ENCODE measurements at regions not wholly inside any gene's neighbourhood (a gene's known extent, or its start where the extent isn't known, plus 50 kb on each side); places are given as distances from the start of the nearest gene placed in this dataset.

DNA sequence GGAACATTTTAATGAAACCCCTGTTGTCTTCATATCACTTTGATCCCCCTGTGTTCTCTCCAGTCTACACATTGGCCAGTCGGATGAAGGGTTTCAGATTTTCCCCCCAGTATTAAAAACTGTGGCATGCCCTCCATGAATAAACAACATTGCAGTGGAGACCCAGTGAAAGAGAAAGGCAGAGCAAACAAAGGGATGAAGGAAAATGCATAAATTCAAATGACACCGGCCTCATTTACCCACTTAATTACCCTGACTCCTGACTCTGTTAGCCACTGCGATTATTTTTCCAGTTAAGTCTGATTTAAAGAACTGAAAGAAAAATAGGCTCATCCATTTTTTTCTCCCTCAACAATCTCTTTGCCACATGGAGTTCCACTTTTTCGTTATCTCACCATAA, 569.2 kb downstream of the TFAP2B start:
- Histone ChIP-seq H3K27ac (ENCODE audit: low read depth, low read length) (no peak overlapping the region), H3K4me3 (ENCODE audit: low read depth, low read length) (no peak overlapping the region), H3K27me3 (ENCODE audit: control insufficient read depth, insufficient read depth, low read length) (no peaks in the 10 kb centered on the region), H3K36me3 (ENCODE audit: control insufficient read depth, insufficient read depth, low read length) (no peaks in the 10 kb centered on the region), H3K4me1 (ENCODE audit: control insufficient read depth, insufficient read depth, low read length) (no peaks in the 10 kb centered on the region), H3K9ac (ENCODE audit: low read length) (no peak overlapping the region), H3K9me3 (ENCODE audit: control insufficient read depth, insufficient read depth, low read depth, low read length) (0 out of 2 replicates have a peak, but pooled peaks cover 2% of the 10 kb centered on the region)

DNA sequence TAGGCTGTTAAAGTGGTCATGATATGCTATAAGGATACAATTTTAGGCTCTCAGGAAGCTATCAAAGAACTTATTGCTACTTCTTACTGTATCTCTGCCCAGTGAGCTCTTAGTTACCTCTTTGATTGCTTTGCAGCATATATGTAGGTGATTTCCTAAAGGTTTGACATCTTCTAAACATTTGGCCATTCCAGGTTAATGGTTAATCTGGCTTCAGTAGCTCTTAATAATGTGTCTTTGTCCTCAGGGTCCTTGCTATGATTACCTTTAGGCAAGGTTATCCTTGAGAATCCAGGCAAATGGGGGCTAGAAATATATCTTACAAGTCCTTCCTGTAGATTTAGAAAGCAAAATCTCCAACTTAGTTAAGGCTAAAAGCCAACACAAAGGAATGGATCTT, 575.4 kb downstream of the TFAP2B start:
- no peak overlapping the region for H3K27ac ChIP-seq (ENCODE audit: low read depth, low read length)
- no peaks in the 10 kb centered on the region for H3K4me1 ChIP-seq (ENCODE audit: control insufficient read depth, insufficient read depth, low read length)
- H3K9me3 ChIP-seq (ENCODE audit: control insufficient read depth, insufficient read depth, low read depth, low read length) = no peaks in the 10 kb centered on the region
- no peaks in the 10 kb centered on the region for H3K36me3 ChIP-seq (ENCODE audit: control insufficient read depth, insufficient read depth, low read length)
- no peaks in the 10 kb centered on the region for H3K27me3 ChIP-seq (ENCODE audit: control insufficient read depth, insufficient read depth, low read length)
- H3K9ac ChIP-seq (ENCODE audit: low read length) = no peak overlapping the region
- H3K4me3 ChIP-seq (ENCODE audit: low read depth, low read length) = no peak overlapping the region

DNA sequence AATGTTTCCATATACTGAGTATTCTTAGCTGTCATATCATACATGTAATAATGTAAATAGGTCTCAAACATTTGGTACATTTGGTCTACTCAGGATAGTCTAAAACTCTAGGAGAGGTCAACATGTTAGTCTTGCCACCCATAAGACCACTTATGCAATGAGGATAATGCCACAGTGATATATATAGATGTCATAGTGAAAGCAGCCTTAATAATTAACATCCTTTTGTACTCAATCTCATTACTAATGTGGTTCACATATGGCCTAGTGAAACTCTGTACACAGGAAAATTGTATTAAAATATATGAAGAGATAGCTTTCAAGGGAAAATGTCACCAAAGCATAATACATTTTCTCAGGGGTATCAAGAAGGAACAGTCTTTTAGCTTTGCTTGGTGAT, 577.9 kb downstream of the TFAP2B start:
- Histone ChIP-seq H3K9ac (ENCODE audit: low read length) (no peak overlapping the region), H3K27ac (ENCODE audit: low read depth, low read length) (no peak overlapping the region), H3K36me3 (ENCODE audit: control insufficient read depth, insufficient read depth, low read length) (no peaks in the 10 kb centered on the region), H3K9me3 (ENCODE audit: control insufficient read depth, insufficient read depth, low read depth, low read length) (no peaks in the 10 kb centered on the region), H3K4me1 (ENCODE audit: control insufficient read depth, insufficient read depth, low read length) (no peaks in the 10 kb centered on the region), H3K27me3 (ENCODE audit: control insufficient read depth, insufficient read depth, low read length) (no peaks in the 10 kb centered on the region), H3K4me3 (ENCODE audit: low read depth, low read length) (no peak overlapping the region)

DNA sequence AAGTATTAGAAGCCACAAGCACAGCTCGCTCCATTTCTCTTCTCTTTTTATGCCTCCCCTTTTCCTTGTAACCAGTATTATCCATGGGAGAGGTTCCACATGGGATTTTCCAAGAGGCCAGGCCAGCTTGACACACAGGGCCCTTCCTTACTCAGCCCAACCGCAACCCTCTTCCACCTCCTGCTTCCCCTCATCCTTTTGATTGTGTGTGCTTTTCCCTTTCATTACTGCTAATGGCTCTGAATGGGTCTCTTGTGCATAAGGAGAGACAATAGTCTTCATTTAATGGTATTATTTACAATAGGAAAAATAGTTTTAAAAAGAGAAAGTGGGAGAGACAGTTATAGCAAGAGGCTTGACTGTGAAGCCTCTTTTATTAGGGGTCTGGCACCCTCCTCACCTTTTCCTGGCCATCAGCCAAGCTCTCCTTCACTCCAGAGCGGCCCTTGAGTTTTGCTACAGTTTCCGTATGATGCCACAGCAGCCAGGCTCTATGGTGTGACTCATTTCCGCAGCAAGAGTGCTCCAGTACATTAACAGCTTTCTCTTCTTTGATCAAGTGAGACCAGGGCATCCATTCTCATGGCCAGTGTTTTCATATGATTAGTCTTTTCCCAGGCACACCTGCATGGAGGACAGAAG, 579.5 kb downstream of the TFAP2B start:
- Histone ChIP-seq H3K9me3 (ENCODE audit: control insufficient read depth, insufficient read depth, low read depth, low read length) (no peaks in the 10 kb centered on the region), H3K4me1 (ENCODE audit: control insufficient read depth, insufficient read depth, low read length) (no peaks in the 10 kb centered on the region), H3K9ac (ENCODE audit: low read length) (no peak overlapping the region), H3K27ac (ENCODE audit: low read depth, low read length) (no peak overlapping the region), H3K27me3 (ENCODE audit: control insufficient read depth, insufficient read depth, low read length) (no peaks in the 10 kb centered on the region), H3K4me3 (ENCODE audit: low read depth, low read length) (no peak overlapping the region), H3K36me3 (ENCODE audit: control insufficient read depth, insufficient read depth, low read length) (no peaks in the 10 kb centered on the region)

DNA sequence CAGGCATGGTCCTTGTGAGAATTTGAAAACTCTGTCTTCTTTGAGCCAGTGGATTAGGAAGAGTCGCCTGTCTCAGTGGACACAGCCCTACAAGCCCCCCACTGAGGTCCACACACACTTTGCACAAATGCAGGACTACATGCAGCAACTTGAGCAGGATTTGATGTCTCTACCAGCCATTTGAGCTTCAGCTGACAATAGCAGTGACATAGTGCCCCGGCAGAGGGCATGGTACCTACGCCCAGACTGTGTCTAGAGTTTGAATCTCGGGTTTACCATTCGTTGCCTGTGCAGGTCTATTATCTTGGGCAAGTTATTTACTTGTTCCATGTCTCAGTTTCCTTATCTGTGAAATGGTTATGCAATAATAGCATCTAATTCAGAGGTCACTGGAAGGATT, 580.1 kb downstream of the TFAP2B start:
- no peaks in the 10 kb centered on the region for H3K27me3 ChIP-seq (ENCODE audit: control insufficient read depth, insufficient read depth, low read length)
- no peaks in the 10 kb centered on the region for H3K9me3 ChIP-seq (ENCODE audit: control insufficient read depth, insufficient read depth, low read depth, low read length)
- H3K27ac ChIP-seq (ENCODE audit: low read depth, low read length) = no peak overlapping the region
- H3K4me3 ChIP-seq (ENCODE audit: low read depth, low read length) = no peak overlapping the region
- H3K9ac ChIP-seq (ENCODE audit: low read length) = no peak overlapping the region
- no peaks in the 10 kb centered on the region for H3K4me1 ChIP-seq (ENCODE audit: control insufficient read depth, insufficient read depth, low read length)
- H3K36me3 ChIP-seq (ENCODE audit: control insufficient read depth, insufficient read depth, low read length) = no peaks in the 10 kb centered on the region

DNA sequence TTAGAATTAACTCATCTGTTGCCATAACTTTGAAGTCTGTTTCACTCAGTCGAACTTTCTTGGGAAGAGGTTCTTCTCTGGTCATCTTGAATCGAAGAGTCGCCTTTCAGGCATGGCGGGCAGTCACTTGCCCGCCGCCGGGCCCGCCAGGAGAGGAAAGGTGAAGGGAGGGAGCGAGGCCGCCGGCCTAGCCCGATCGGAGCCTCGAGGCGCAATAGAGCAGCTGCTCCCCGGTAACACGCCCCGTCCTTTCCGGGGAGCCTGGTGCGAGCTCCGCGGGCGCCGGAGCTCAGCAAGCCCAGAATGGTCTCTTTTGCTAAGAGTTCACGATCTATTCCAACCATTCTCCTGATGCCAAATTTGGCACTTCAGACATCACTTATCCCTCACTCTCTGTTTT, 591.8 kb downstream of the TFAP2B start:
- Histone ChIP-seq H3K4me1 (ENCODE audit: control insufficient read depth, insufficient read depth, low read length) (no peaks in the 10 kb centered on the region), H3K4me3 (ENCODE audit: low read depth, low read length) (no peak overlapping the region), H3K27me3 (ENCODE audit: control insufficient read depth, insufficient read depth, low read length) (no peaks in the 10 kb centered on the region), H3K9me3 (ENCODE audit: control insufficient read depth, insufficient read depth, low read depth, low read length) (no peaks in the 10 kb centered on the region), H3K9ac (ENCODE audit: low read length) (no peak overlapping the region), H3K27ac (ENCODE audit: low read depth, low read length) (no peak overlapping the region), H3K36me3 (ENCODE audit: control insufficient read depth, insufficient read depth, low read length) (no peaks in the 10 kb centered on the region)

DNA sequence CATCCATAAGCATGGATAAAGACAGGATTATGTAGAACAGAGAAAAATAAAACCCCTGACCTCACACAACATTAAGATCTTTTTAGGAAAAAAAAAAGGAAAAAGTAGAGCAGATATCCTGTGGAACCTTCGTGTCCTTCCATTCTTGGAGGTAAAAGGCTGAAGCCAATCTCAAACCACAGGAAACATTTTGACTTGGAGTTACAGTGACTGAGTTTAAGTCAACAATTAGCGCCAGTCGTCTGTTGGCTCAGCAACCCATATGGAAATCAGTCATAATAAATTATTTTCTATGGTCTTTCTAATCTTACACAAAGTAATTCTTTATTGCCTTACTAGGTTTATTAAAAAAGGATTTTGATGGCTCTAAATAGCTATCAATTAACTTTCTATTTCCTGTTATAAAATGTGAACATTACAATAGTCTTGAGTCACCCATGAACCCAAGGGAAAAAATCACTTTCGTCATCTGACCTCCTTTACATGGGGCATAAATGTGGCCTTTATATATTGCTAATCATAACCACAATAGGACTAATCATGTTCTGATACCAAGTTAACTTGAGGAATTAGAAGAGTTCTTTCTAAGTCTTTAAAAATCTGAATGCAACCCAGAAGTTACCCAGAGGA, 592.9 kb downstream of the TFAP2B start:
- no peaks in the 10 kb centered on the region for H3K27me3 ChIP-seq (ENCODE audit: control insufficient read depth, insufficient read depth, low read length)
- H3K9me3 ChIP-seq (ENCODE audit: control insufficient read depth, insufficient read depth, low read depth, low read length) = no peaks in the 10 kb centered on the region
- H3K9ac ChIP-seq (ENCODE audit: low read length) = no peak overlapping the region
- no peaks in the 10 kb centered on the region for H3K4me1 ChIP-seq (ENCODE audit: control insufficient read depth, insufficient read depth, low read length)
- no peak overlapping the region for H3K4me3 ChIP-seq (ENCODE audit: low read depth, low read length)
- no peaks in the 10 kb centered on the region for H3K36me3 ChIP-seq (ENCODE audit: control insufficient read depth, insufficient read depth, low read length)
- no peak overlapping the region for H3K27ac ChIP-seq (ENCODE audit: low read depth, low read length)

DNA sequence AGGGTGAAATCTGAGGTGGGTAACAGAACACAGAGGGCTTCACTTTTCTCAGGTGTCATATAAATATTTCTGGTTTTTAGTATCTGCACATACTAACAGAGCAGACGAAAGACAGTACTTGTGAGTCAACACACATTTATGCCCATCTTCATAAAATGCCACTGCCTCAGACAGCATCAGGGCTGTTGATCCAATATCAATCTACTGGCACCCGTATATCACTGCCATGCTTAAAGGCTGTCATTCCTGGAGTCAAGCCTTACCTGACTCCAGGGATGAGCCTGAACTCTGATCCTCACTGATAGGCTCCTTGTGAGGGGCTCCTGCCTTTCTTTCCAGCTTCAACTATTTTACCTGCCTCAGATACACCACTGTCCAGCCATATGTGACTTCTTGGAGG, 595.7 kb downstream of the TFAP2B start:
- no peaks in the 10 kb centered on the region for H3K27me3 ChIP-seq (ENCODE audit: control insufficient read depth, insufficient read depth, low read length)
- no peak overlapping the region for H3K4me3 ChIP-seq (ENCODE audit: low read depth, low read length)
- no peak overlapping the region for H3K9ac ChIP-seq (ENCODE audit: low read length)
- H3K9me3 ChIP-seq (ENCODE audit: control insufficient read depth, insufficient read depth, low read depth, low read length) = no peaks in the 10 kb centered on the region
- no peaks in the 10 kb centered on the region for H3K36me3 ChIP-seq (ENCODE audit: control insufficient read depth, insufficient read depth, low read length)
- H3K4me1 ChIP-seq (ENCODE audit: control insufficient read depth, insufficient read depth, low read length) = no peaks in the 10 kb centered on the region
- no peak overlapping the region for H3K27ac ChIP-seq (ENCODE audit: low read depth, low read length)

DNA sequence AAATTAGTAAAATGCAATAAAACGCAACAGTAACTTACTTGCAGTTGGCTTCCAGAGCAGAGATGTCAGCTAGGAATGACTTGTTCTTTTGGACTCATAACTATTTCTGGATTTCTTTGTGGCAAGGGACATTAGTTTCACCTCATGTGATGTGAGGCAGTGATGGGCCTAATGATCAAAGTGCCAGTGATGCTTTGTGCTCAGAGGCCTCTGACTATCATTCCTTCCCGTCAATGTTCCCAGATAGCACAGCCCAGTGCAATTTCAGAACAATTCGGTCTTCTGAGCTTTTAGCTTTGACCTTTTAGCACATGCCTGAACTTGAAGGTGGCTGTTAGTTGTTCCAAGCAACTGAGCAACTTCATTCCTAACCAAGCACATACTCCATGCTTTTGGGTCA, 596.8 kb downstream of the TFAP2B start:
- no peaks in the 10 kb centered on the region for H3K9me3 ChIP-seq (ENCODE audit: control insufficient read depth, insufficient read depth, low read depth, low read length)
- H3K4me3 ChIP-seq (ENCODE audit: low read depth, low read length) = no peak overlapping the region
- H3K27me3 ChIP-seq (ENCODE audit: control insufficient read depth, insufficient read depth, low read length) = no peaks in the 10 kb centered on the region
- H3K27ac ChIP-seq (ENCODE audit: low read depth, low read length) = no peak overlapping the region
- H3K9ac ChIP-seq (ENCODE audit: low read length) = no peak overlapping the region
- H3K4me1 ChIP-seq (ENCODE audit: control insufficient read depth, insufficient read depth, low read length) = no peaks in the 10 kb centered on the region
- H3K36me3 ChIP-seq (ENCODE audit: control insufficient read depth, insufficient read depth, low read length) = no peaks in the 10 kb centered on the region

DNA sequence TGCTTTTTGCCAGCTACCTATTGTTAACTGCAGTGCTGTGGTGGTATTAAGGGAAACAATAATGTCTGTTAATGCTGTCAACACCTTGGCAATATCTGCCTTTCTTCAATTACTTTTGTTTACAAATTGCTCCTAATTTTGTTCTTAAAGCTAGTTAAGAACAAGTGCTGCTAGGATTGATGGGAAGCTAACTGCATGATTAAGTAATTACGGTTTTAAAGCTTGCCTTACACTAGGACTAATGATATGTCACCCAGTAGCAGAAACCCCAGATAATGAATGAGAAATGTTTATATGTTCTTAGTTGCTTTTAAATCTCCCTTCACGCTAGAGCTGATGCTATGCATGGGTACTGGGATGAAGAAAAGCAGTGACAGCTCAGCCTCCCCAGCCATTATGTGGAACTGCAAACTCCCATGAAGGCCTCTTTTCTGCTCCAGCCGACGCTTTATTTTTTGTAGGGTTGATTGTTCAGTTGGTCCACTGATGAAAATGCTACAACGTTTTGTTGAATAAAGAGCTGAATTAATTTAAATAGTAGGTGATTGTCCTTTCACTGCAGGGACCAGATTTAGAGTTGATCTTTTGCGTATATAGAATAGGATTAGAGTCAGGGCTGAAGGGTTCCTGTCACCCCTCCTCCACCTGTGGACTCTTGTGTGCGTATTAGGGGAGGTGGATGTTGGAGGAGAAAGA, 610.5 kb downstream of the TFAP2B start:
- Histone ChIP-seq H3K9me3 (ENCODE audit: control insufficient read depth, insufficient read depth, low read depth, low read length) (no peaks in the 10 kb centered on the region), H3K36me3 (ENCODE audit: control insufficient read depth, insufficient read depth, low read length) (no peaks in the 10 kb centered on the region), H3K27me3 (ENCODE audit: control insufficient read depth, insufficient read depth, low read length) (no peaks in the 10 kb centered on the region), H3K9ac (ENCODE audit: low read length) (no peak overlapping the region), H3K27ac (ENCODE audit: low read depth, low read length) (no peak overlapping the region), H3K4me1 (ENCODE audit: control insufficient read depth, insufficient read depth, low read length) (no peaks in the 10 kb centered on the region), H3K4me3 (ENCODE audit: low read depth, low read length) (no peak overlapping the region)

DNA sequence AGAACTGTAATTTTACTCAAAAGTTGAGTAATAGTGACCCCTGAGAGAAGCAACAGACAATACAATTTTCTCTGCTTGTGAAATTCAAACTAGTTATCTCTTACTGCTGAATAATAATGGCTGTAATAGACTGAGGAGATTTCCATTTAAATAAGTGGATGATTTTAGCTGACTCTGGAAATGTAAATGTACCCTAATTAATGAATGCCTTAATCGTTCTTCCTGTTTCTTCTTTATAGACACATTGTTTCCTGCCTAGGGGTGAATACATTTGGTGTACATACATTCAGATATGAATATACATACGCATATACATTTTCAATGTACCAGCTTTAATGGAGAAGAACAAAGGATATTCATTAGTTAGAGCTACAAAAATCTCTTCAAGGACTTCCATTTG, 611.9 kb downstream of the TFAP2B start:
- H3K9ac ChIP-seq (ENCODE audit: low read length) = no peak overlapping the region
- H3K9me3 ChIP-seq (ENCODE audit: control insufficient read depth, insufficient read depth, low read depth, low read length) = no peaks in the 10 kb centered on the region
- H3K36me3 ChIP-seq (ENCODE audit: control insufficient read depth, insufficient read depth, low read length) = no peaks in the 10 kb centered on the region
- H3K27me3 ChIP-seq (ENCODE audit: control insufficient read depth, insufficient read depth, low read length) = no peaks in the 10 kb centered on the region
- H3K4me1 ChIP-seq (ENCODE audit: control insufficient read depth, insufficient read depth, low read length) = no peaks in the 10 kb centered on the region
- H3K27ac ChIP-seq (ENCODE audit: low read depth, low read length) = no peak overlapping the region
- no peak overlapping the region for H3K4me3 ChIP-seq (ENCODE audit: low read depth, low read length)
